Stomach (tissue), 4 donors: ENCODE measurements at regions not wholly inside any gene's neighbourhood (a gene's known extent, or its start where the extent isn't known, plus 50 kb on each side); places are given as distances from the start of the nearest gene placed in this dataset.

ENCODE experiments used
- CTCF ChIP-seq, 7 experiments: fragments of 450-650 bp in 4 of 7; fragments of 200-600 bp in 3 of 7; sonication (generic) in 3 of 7; IDR thresholded peaks; one replicate each; pipeline ENCODE4 v1.5.1; 2016 to 2019; ENCODE audit warnings: antibody characterized with exemption in 7 of 7, control low read depth in 2 of 7, mild to moderate bottlenecking in 1 of 7
- POLR2A ChIP-seq, 4 donors: fragments of 450-650 bp; IDR thresholded peaks; one replicate each; pipeline ENCODE4 v1.6.1; 2016; ENCODE audit warnings: antibody characterized with exemption in 4 of 4, control low read depth in 2 of 4, mild to moderate bottlenecking in 1 of 4, moderate library complexity in 1 of 4

GRCh38 chr1:191025896-191026642, 548.4 kb upstream of the BRINP3 start:
- TF ChIP-seq POLR2A (IDR thresholded peaks at IDR 0.05), result no peak
- TF ChIP-seq CTCF (IDR thresholded peaks at IDR 0.05), result no peak
